22Rv1 (cell line): ENCODE measurements at regions not wholly inside any gene's neighbourhood (a gene's known extent, or its start where the extent isn't known, plus 50 kb on each side); places are given as distances from the start of the nearest gene placed in this dataset.
A peak's percentile ranks its signal among the peaks of the same experiment; 100 is the strongest.

ENCODE experiments used
- H3K27ac ChIP-seq: fragments of 450-650 bp; 2 replicates; pipeline ENCODE4 v1.5.1; 2017
- CTCF ChIP-seq: fragments of 450-650 bp; IDR thresholded peaks from 2 replicates; pipeline ENCODE4 v1.5.1; 2017; ENCODE audit warnings: mild to moderate bottlenecking
- ZFX ChIP-seq: fragments of 450-650 bp; IDR thresholded peaks from 2 replicates; pipeline ENCODE4 v1.6.1; 2017; ENCODE audit warnings: antibody characterized with exemption, borderline replicate concordance

DNA sequence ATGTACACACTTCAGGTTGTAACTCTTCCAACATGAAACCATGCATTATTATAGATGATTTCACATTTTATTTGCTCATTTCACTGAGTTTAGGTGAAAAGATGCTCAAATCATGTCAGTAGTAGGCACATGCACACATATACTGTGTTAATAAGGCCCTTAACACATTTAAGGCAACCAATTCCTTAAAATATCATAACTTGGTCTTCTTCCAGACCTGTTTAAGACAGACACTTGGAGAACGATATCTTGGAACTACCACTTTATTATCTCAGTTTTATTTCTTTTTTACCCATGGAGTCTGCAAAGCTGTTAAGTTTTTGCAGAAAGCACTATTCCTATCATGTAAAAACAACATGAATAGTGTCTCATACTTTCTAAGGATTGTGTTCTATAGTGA lies 395.2 kb upstream of the MIR17HG start:
- TF ChIP-seq ZFX (no peak), CTCF (no peak)
- no peak overlapping the region for H3K27ac ChIP-seq

GRCh38 chr13:90954605-90955195 lies 392.8 kb upstream of the MIR17HG start:
- TF ChIP-seq ZFX (no peak), CTCF (no peak)
- no peak overlapping the region for H3K27ac ChIP-seq

DNA sequence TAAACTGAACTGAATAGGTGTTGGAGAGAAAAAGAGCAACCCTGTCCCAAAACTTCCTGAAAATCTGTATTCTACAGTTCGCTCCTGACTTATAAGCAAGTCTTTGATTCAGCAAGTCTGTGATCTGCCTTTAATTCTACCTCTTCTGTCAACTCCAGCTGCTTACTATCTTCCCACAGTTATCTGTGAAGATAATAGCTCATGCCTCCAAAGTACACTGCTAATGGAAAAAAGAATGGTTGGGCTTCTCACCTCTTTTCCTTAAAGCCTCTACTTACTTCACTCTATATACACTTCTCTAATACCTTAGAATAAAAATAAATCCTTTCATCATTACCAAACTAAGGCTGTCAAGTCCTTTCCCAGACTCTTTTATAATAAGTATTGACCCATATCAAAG lies 391.5 kb upstream of the MIR17HG start:
- H3K27ac ChIP-seq: no peak overlapping the region
- no peak for TF ChIP-seq ZFX
- TF ChIP-seq CTCF: no peak

GRCh38 chr13:90958866-90959265 lies 388.6 kb upstream of the MIR17HG start:
- TF ChIP-seq CTCF (no peak), ZFX (no peak)
- H3K27ac ChIP-seq: no peak overlapping the region

DNA sequence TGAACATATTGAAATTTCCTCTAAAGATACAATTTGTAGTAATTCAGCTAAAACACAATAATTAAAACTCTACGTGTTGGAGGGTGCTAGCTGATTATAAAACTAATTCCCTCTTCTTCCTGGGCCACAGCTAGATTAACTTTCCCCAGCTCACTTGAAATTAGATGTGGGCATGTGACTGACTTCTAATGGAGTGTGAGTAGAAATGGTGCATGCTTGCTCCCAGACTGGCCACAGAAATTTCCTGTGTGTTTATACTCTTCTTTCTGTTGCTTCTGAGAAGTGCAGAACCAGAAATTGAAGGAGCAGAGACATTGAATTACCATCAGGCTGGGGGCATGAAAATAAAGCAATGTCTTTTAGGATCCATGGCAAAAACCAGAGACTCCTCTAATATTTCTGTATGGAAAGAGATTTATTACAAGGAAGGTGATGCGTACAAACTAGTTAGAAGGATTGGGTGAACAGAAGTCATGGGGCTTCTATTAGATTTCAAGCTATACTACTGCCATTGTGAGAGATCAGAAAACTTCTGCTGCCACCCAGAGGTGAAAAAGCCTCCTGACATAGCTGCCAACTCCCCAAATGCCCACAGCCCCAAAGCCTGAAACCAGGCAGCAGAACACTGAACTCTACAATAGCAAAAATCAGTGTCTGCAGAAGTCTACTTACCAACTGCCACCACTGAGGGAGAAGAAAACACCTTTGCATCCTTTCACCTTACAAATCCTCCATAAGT lies 379.2 kb upstream of the MIR17HG start:
- TF ChIP-seq ZFX (no peak), CTCF (peak; percentile 67)
- H3K27ac ChIP-seq: no peak overlapping the region

DNA sequence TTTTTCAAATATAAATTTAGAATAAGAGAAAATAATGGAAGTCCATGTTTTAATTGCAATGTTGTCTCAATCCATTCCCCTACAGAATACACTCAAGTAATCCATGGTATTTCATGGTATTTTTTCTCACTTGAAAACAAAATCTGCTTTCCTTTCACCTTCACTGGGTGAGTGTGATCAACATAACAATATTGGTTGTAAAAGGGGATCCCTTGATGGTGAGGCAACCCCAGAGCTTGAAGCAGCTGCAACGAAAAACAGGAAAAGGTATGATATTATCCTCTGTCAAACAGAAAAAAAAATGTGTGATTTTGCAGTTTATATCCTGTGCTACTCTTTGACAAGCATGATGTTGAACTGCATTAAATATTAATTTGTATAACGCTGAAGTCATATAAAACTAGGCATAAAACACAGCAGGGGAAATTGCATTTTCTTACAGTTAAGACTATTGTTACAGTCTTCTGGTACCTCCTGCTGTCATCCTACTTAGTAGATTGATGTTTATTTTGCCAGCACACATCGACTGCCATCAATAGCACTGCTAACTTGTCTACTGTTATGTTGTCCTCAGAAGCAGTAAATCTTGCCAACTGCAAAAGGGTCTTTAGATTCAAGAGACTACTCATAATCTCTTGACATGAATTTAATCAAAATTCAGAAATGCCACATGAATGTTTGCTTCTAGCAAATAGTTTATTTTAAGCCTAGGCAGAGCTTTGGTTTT lies 373.1 kb upstream of the MIR17HG start:
- H3K27ac ChIP-seq: no peak overlapping the region
- TF ChIP-seq CTCF: no peak
- no peak for TF ChIP-seq ZFX

- no peak for TF ChIP-seq CTCF
- TF ChIP-seq ZFX: no peak
Measured at GRCh38 chr13:90979059-90979458, 368.4 kb upstream of the MIR17HG start.

More at GRCh38 chr13:90979059-90979458, 368.4 kb upstream of the MIR17HG start:
- no peak overlapping the region for H3K27ac ChIP-seq
